Neural cell (in vitro differentiated cells): ENCODE measurements at regions not wholly inside any gene's neighbourhood (a gene's known extent, or its start where the extent isn't known, plus 50 kb on each side); places are given as distances from the start of the nearest gene placed in this dataset.

Source experiments
- H2AFZ ChIP-seq: fragments of 200-600, 300-800 bp; sonication (generic), shearing (Covaris generic); 2 replicates; pipeline ENCODE4 v1.6.0; 2014; ENCODE audit warnings: low read depth, mild to moderate bottlenecking, antibody characterized with exemption, low read length, moderate library complexity
- H3F3A ChIP-seq: fragments of 200-600 bp; shearing (Covaris generic); 2 replicates; pipeline ENCODE4 v1.6.1; 2016; ENCODE audit warnings: mild to moderate bottlenecking, moderate library complexity, mixed read lengths, antibody characterized with exemption, low read length; ENCODE audit not compliant: insufficient read depth, poor library complexity, severe bottlenecking
- H3K27ac ChIP-seq: fragments of 200-600, 300-800 bp; sonication (generic), shearing (Covaris generic); 2 replicates; pipeline ENCODE4 v1.5.1; 2014; ENCODE audit warnings: mild to moderate bottlenecking, low read length, moderate library complexity
- H3K27me3 ChIP-seq: fragments of 300-800, 200-600 bp; sonication (generic), shearing (Covaris generic); 2 replicates; pipeline ENCODE4 v1.6.0; 2014; ENCODE audit warnings: mild to moderate bottlenecking, low read depth, low read length, moderate library complexity; ENCODE audit not compliant: insufficient read depth
- H3K36me3 ChIP-seq: fragments of 300-800, 200-600 bp; sonication (generic), shearing (Covaris generic); 2 replicates; pipeline ENCODE4 v1.5.1; 2014; ENCODE audit warnings: mild to moderate bottlenecking, antibody characterized with exemption, low read length, moderate library complexity; ENCODE audit not compliant: insufficient read depth
- H3K4me2 ChIP-seq: fragments of 300-800, 200-600 bp; sonication (generic), shearing (Covaris generic); 2 replicates; pipeline ENCODE4 v1.6.0; 2014; ENCODE audit warnings: mild to moderate bottlenecking, low read length
- H3K4me3 ChIP-seq: fragments of 300-800, 200-600 bp; sonication (generic), shearing (Covaris generic); 2 replicates; pipeline ENCODE4 v1.5.1; 2014; ENCODE audit warnings: mild to moderate bottlenecking, low read length, moderate library complexity
- H3K79me2 ChIP-seq: fragments of 200-600 bp; shearing (Covaris generic); replicated peaks from 2 replicates; pipeline ENCODE4 v1.6.0; 2014; ENCODE audit warnings: mild to moderate bottlenecking, low read length, moderate library complexity; ENCODE audit not compliant: insufficient read depth
- H3K9ac ChIP-seq: fragments of 300-800, 200-600 bp; sonication (generic), shearing (Covaris generic); 2 replicates; pipeline ENCODE4 v1.6.1; 2016; ENCODE audit warnings: mild to moderate bottlenecking, low read length, mixed read lengths
- H3K9me2 ChIP-seq: fragments of 200-600 bp; shearing (Covaris generic); 2 replicates; pipeline ENCODE4 v1.6.1; 2016; ENCODE audit warnings: mild to moderate bottlenecking, low read length, mixed read lengths; ENCODE audit not compliant: insufficient read depth
- H3K9me3 ChIP-seq: fragments of 200-600, 300-800 bp; sonication (generic), shearing (Covaris generic); 2 replicates; pipeline ENCODE4 v1.6.1; 2016; ENCODE audit warnings: mild to moderate bottlenecking, mixed run types, low read length, moderate library complexity, mixed read lengths
- H4K20me1 ChIP-seq: fragments of 200-600 bp; shearing (Covaris generic); 2 replicates; pipeline ENCODE4 v1.6.1; 2016; ENCODE audit warnings: mild to moderate bottlenecking, mixed run types; ENCODE audit not compliant: insufficient read depth
- CTCF ChIP-seq: fragments of 450-650 bp; IDR thresholded peaks from 2 replicates; pipeline ENCODE4 v1.5.1; 2014; ENCODE audit warnings: antibody characterized with exemption, mild to moderate bottlenecking, moderate library complexity; ENCODE audit not compliant: poor library complexity, severe bottlenecking
- EP300 ChIP-seq: fragments of 450-650 bp; conservative IDR thresholded peaks from 2 replicates; pipeline ENCODE4 v1.6.1; 2014; ENCODE audit warnings: antibody characterized with exemption, mild to moderate bottlenecking, moderate library complexity; ENCODE audit not compliant: poor library complexity, severe bottlenecking
- EZH2 ChIP-seq: fragments of 200-600, 300-800 bp; shearing (Covaris generic), sonication (generic); IDR thresholded peaks from 2 replicates; pipeline ENCODE4 v1.6.1; 2014; ENCODE audit warnings: antibody characterized with exemption, low read length, borderline replicate concordance, mild to moderate bottlenecking; ENCODE audit not compliant: insufficient read depth, poor library complexity, severe bottlenecking
- MXI1 ChIP-seq: fragments of 450-650 bp; conservative IDR thresholded peaks from 2 replicates; pipeline ENCODE4 v1.6.1; 2014; ENCODE audit warnings: antibody characterized with exemption, mild to moderate bottlenecking; ENCODE audit not compliant: poor library complexity, severe bottlenecking
- POLR2AphosphoS5 ChIP-seq: IDR thresholded peaks from 2 replicates; pipeline ENCODE4 v1.6.1; 2012
- RAD21 ChIP-seq: fragments of 450-650 bp; conservative IDR thresholded peaks from 2 replicates; pipeline ENCODE4 v1.6.1; 2014; ENCODE audit warnings: antibody characterized with exemption, mild to moderate bottlenecking, moderate library complexity
- SMC3 ChIP-seq: fragments of 450-650 bp; conservative IDR thresholded peaks from 2 replicates; pipeline ENCODE4 v1.6.1; 2014; ENCODE audit warnings: antibody characterized with exemption, mild to moderate bottlenecking, moderate library complexity; ENCODE audit not compliant: poor library complexity
- TAF1 ChIP-seq: IDR thresholded peaks from 2 replicates; pipeline ENCODE4 v1.6.1; 2012; ENCODE audit warnings: low read depth
- TF ChIP-seq, protein P1 (sequence below): IDR thresholded peaks from 2 replicates; pipeline ENCODE4 v1.6.1; 2012; ENCODE audit warnings: borderline replicate concordance

DNA sequence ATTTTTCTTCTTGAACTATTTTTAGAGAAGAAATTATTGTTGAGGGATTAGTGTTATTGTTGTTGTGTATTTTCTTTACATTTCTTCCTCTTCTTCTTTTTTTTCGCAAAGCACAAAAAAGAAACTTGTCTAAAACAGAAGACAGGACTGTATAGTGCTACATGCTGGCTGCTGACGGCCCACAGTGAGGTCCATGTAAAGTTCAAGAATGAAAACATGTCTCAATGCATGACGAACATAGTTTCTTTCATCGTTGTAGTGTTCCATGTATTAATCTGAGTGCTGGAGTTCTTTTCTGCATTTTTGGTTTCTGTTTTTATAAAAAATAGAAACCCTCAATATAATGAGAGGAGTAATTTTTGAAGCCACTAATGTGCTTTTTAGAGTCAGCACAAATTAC, 462.9 kb upstream of the MARCKS start:
- H3K4me2 ChIP-seq, result no peak overlapping the region
- H3K27ac ChIP-seq, result no peak overlapping the region
- H4K20me1 ChIP-seq, result no peaks in the 10 kb centered on the region
- H3K4me3 ChIP-seq, result no peak overlapping the region
- no peaks in the 10 kb centered on the region for H3K79me2 ChIP-seq
- H2AFZ ChIP-seq, result no peak overlapping the region
- no peaks in the 10 kb centered on the region for H3F3A ChIP-seq
- TF ChIP-seq TAF1, result no peak
- no peak for TF ChIP-seq SMC3
- no peak for TF ChIP-seq EZH2
- no peak for TF ChIP-seq POLR2AphosphoS5
- no peak for TF ChIP-seq MXI1
- TF ChIP-seq EP300, result no peak
- no peaks in the 10 kb centered on the region for H3K9me2 ChIP-seq
- H3K9me3 ChIP-seq, result no peaks in the 10 kb centered on the region
- H3K9ac ChIP-seq, result no peak overlapping the region
- no peaks in the 10 kb centered on the region for H3K36me3 ChIP-seq
- H3K27me3 ChIP-seq, result no peaks in the 10 kb centered on the region

GRCh38 chr6:113394729-113395128, 462.4 kb upstream of the MARCKS start:
- Histone ChIP-seq H3K4me2 (no peak overlapping the region), H3K9me3 (no peaks in the 10 kb centered on the region), H3K9ac (no peak overlapping the region), H3K27ac (no peak overlapping the region), H3K27me3 (no peaks in the 10 kb centered on the region), H3K9me2 (no peaks in the 10 kb centered on the region), H3F3A (no peaks in the 10 kb centered on the region), H4K20me1 (no peaks in the 10 kb centered on the region), H2AFZ (no peak overlapping the region), H3K36me3 (no peaks in the 10 kb centered on the region), H3K79me2 (no peaks in the 10 kb centered on the region), H3K4me3 (no peak overlapping the region)
- TF ChIP-seq EP300, result no peak
- TF ChIP-seq MXI1, result no peak
- TF ChIP-seq CTCF, result no peak
- TF ChIP-seq EZH2, result no peak
- TF ChIP-seq, protein P1, sequence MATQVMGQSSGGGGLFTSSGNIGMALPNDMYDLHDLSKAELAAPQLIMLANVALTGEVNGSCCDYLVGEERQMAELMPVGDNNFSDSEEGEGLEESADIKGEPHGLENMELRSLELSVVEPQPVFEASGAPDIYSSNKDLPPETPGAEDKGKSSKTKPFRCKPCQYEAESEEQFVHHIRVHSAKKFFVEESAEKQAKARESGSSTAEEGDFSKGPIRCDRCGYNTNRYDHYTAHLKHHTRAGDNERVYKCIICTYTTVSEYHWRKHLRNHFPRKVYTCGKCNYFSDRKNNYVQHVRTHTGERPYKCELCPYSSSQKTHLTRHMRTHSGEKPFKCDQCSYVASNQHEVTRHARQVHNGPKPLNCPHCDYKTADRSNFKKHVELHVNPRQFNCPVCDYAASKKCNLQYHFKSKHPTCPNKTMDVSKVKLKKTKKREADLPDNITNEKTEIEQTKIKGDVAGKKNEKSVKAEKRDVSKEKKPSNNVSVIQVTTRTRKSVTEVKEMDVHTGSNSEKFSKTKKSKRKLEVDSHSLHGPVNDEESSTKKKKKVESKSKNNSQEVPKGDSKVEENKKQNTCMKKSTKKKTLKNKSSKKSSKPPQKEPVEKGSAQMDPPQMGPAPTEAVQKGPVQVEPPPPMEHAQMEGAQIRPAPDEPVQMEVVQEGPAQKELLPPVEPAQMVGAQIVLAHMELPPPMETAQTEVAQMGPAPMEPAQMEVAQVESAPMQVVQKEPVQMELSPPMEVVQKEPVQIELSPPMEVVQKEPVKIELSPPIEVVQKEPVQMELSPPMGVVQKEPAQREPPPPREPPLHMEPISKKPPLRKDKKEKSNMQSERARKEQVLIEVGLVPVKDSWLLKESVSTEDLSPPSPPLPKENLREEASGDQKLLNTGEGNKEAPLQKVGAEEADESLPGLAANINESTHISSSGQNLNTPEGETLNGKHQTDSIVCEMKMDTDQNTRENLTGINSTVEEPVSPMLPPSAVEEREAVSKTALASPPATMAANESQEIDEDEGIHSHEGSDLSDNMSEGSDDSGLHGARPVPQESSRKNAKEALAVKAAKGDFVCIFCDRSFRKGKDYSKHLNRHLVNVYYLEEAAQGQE, result no peak
- TF ChIP-seq RAD21, result no peak
- TF ChIP-seq SMC3, result no peak
- TF ChIP-seq POLR2AphosphoS5, result no peak
- TF ChIP-seq TAF1, result no peak

- H3K36me3 ChIP-seq, result no peaks in the 10 kb centered on the region
- H3K79me2 ChIP-seq, result no peaks in the 10 kb centered on the region
- H4K20me1 ChIP-seq, result no peaks in the 10 kb centered on the region
- no peaks in the 10 kb centered on the region for H3K9me2 ChIP-seq
- no peak overlapping the region for H3K27ac ChIP-seq
- no peak overlapping the region for H3K4me3 ChIP-seq
- H3K27me3 ChIP-seq, result no peaks in the 10 kb centered on the region
- H3F3A ChIP-seq, result no peaks in the 10 kb centered on the region
- H3K9me3 ChIP-seq, result no peaks in the 10 kb centered on the region
- no peak overlapping the region for H3K4me2 ChIP-seq
- H2AFZ ChIP-seq, result no peak overlapping the region
- TF ChIP-seq SMC3 (no peak), EZH2 (no peak), CTCF (no peak)
- no peak overlapping the region for H3K9ac ChIP-seq
Observed at GRCh38 chr6:113396730-113397129, 460.4 kb upstream of the MARCKS start.
